NCI-H526 (cell line): ENCODE measurements at regions not wholly inside any gene's neighbourhood (a gene's known extent, or its start where the extent isn't known, plus 50 kb on each side); places are given as distances from the start of the nearest gene placed in this dataset.

Experiments
- DNase-seq, 2 experiments: peaks; one replicate each; lab custom pipeline; 2025; lab: John Stamatoyannopoulos, UW

DNA sequence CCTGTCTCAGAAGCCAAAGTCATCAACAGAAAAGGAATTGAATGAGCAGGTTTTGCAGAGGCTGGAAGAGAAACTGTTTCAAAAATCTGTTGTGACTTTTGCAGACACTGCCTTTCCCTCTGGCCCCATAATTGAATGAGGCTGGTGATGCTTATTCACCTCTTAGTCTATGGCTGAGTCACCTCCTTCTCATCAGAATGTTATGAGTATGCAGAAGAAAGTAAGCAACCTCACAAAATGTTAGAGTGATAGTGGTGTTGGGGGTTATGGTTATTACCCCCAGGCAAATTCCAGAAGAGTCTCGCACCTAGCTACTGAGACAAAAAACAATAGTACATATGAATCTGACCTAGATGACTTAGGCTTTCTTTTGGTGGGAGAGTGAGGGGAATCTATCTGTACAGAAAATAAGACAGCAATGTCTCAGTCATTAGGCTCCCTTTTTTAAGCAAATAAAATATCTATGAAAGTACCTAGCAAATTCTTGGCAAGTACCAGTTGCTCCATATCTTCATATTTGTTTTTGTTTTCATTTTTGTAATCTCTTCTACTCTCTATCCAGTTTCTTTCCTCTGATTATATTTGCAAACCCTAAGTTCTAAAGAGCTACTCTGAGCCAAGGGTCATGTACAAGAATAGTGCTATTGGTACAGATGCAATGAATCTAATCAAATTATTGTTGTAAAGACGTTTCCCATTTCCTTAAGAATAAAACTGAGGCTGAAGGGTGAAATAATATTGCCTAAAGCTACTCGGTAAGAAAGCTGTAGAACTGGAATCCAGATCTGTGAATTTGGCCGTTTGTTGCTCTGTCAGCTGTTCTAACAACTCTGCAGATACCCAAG is 498.1 kb upstream of the TNC start:
- no peak for DNase-seq

DNA sequence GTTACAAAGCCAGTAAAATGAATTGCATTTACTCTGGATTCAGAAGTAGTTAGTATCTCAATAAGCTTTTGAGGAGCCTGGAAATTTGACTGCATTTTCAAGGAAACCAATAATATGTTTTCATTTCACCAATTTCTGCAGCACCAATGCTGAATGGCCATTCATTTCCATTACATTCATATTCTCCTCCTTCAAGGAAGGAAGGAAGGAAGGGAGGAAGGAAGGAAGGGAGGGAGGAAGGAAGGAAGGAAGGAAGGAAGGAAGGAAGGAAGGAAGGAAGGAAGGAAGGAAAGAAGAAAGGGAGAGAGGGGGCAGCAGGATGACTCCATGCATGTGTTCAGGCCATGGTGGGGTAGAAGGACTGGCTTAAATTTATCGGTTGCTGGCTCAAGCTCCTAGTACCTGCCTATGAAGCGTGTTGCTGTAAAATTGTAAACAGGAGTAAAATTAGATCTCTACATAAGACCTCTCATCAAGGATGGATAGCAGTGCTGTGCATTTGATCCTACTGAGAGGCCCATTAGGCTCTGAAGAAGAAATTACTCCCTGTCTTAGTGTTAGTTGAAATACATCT is 498.8 kb upstream of the TNC start:
- no peak for DNase-seq

DNA sequence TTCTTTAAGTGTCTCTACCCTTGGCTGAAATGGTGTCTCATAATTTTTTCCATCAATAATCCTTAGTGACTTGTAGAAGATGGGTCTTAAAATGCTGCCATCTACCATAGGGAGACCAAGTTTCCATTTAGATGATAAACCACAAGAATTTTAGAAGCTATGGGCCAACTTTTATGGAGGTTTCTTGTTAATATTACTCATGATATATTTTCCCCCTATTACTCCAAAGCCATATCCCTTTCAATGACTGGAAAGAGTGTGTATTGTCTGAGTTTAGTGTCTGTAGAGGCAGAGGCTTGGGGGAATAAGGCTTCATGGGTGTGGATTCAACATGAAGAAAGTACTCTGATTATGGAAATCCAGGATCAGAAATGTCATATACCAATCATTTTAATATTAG is 507.3 kb upstream of the TNC start:
- no peak for DNase-seq

DNA sequence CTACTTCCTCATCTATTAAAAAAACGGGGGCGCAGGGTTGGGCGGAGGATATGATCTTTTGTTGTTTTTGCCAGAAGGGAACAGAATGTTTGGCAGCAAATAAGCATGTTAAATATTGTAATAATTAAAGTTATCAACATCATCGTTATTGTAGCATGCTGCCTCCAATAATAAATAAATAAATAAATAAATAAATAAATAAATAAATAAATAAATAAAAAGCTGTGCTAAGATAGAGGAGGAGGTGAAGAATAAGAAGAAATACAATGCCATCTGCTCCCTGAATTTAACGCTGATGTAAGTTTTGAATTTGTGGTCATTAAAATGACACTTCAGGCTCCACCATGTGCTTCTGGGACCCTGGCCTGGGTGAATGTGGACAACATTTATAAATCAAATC is 508.0 kb upstream of the TNC start:
- no peak for DNase-seq

DNA sequence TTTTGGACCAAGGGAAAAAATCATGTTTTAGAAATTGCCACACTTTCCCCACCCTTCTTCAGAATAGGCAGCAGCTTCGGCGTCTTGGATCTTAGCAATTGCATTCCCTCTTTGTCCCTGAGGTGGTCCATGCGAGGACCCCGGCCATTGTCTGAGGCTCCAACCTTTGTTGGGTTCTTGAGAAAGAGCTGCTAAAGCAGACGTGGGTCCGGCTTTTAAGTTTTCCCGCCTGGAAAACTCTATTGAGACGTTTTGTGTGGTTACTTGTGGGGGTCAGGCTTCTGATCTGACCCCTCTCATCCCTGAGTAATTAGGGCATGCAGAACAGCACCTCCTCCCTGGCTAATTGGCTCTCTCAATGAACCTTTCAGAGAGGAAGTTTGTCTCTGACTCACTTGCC is 509.6 kb upstream of the TNC start:
- DNase-seq: no peak

DNA sequence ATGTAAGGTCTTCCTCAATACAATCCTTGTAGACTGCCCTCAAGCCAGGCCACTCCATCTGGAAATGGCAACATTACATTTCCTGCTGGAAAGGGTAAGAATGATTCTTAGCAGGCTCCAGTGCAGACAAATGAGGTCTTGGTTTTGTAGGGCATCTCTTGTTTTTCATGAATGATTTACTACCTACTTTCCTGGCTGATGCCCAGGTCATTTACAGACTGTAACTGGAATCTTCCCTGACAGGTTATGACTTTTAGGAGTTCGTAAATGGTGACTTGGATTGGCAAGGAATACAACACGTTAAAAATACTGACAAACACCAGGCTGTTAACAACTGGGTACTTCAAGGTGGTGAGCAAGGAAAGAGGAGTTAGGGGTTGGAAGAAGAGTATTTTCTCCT is 510.5 kb upstream of the TNC start:
- DNase-seq: no peak

DNA sequence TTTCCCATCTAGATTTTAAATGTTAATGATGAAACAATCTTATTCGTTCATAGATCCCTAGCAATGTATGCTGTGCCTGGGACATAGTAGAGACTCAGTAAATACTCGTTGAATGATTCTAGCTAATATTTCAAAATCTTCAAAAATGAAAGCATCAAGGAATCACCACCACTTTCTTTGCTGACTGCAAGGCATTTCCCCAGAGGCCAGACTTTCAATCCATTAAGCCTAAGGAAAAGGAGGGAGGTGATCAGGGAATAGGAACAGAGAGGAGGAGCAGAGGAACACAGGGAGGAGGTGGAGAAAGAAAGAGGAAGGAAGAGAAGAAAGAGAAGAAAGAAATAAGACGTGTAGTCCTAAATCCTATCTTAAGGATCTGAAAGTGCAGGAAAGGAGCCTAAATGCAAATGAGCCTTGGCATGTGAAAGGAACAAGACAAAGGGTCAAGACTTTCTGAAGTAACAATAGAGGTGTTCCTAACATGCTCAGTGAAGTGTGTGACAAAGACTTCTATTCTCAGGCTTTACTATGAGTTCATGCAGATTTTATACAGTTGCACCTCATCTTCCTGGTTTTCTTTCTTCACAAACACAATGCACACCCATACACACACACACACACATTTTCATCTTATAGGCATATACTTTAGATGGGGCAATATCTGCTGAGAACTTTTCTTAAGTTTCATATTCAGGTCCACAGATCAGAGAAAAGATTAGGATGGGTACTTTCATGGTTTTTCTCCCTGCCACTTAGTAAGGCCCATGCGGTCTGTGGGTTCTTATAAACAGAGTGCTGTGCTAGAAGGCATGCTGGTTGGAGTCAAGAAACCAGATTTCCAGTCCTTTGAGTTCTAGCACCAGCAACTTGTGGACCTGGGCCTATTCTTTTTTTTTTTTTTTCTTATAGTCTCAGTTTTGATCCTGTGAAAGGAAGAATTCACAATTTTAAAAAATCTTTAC is 512.2 kb upstream of the TNC start:
- DNase-seq: no peak

DNA sequence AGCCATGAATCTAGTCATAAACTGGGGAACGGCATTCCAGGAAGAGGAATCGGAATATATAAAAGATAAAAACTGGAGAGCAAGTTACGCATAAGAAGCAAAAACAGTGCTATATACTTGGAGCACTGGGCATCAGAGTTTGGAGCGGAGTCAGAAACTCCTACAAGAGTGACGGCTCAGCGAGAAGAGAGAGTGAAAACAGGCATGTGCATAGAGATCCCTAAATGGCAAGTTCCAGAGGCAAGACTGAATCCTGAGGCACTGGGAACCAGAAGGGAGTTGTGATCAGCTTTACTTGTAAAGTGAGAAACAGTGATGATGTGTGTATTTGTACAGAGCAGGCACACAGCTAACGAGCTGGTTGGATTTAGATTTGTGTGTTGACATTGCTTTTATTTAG is 514.4 kb upstream of the TNC start:
- DNase-seq: no peak

DNA sequence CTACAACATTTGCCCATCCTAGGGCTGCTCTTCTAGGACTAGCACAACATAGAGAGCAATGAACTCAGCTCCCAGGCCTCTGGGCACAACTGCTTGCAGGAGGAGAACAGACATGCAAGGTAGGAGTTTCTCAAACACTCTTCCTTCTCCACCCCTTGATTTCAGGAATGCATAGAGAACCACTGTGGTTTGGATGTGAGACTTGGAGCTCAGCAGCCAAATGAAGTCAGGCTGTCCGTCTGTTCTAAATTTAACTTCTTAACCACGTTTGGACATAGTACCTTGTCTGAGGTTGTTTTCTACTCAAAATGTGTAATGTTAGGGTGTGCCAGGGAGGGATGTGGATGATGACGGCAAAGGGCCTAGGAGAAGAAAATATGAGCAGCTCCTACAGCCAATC is 515.1 kb upstream of the TNC start:
- no peak for DNase-seq

DNA sequence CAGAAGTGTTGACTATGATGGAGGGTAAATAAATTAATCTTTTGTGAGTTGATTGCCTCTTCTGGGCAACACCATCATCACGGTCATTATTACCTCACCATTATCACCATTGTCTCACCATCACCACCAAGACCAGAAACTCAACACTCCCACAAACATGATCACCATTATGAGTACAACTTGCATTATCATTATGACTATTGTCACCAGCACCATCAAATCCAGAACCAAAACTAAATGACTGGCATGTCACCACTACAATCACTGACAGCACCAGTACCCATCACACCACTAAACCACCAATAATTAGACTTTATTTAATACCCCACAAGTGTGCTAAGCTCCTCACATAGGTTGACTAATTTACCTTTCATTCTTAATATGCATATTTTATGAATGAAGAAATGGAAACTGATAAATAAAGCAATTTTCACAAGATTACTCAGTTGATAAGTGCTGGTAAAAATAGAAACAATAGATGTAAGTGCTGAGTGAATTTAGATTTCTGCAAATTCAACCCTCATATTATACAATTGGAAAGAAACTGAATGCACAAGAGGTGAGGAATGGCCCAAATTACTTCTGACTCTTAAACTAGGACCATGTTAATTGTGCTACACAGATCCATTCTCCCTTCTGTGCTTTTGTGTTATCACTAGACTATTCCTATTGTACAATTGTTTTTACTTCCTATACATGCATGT is 517.8 kb upstream of the PAPPA start:
- no peak for DNase-seq

DNA sequence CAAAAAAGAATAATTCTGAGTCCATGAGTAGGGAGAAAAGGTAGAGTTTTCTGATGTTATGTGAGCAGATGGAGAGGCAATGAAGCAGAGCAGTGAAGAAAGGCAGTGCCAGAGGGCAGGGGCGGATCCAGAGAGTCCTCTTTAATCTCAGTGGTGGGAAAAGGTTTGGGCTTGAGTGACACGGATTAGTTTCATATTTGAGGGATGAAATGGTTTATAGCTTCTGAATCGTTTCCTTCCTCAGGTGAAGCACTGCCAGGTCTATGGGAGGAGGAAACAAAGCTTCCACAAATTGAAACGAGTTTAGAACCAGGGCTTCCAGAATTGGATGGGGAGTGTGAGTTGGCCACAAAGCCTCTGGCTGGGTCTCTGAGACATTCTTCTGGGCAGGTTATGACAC is 517.0 kb upstream of the PAPPA start:
- DNase-seq: no peak

DNA sequence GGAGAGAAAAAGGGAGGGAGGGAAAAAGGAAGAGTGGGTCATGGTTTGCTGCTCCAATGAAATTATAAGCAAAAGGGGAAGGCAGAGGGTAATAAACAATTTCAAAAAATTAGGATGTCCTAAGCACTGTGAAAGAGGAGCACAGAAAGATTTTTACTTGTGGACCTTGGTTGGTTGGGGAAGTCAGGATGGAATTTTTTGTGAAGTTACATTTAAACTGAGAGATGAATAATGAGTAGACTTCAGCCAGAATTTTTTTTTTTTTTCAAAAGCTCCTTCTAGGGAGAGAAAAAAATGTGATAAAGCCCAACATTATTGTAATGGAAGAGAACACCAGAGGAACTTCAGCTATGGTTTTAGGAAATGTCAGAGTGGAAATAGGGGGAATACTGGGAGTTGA is 515.9 kb upstream of the PAPPA start:
- DNase-seq: no peak

DNA sequence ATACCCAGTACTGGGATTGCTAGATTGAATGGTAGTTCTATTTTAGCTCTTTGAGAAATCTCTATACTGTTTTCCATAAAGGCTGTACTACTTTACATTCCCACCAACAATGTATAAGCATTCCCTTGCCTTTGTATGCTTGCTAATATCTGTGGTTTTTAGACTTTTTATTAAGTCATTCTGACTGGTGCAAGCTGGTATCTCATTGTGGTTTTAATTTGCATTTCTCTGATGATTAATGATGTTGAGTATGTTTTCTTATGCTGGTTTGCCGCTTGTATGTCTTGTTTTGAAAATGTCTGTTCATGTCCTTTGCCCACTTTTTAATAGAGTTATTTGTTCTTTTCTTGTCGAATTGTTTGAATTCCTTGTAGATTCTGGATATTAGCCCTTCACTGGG is 512.7 kb upstream of the PAPPA start:
- peak; percentile 1 to 4 for DNase-seq

DNA sequence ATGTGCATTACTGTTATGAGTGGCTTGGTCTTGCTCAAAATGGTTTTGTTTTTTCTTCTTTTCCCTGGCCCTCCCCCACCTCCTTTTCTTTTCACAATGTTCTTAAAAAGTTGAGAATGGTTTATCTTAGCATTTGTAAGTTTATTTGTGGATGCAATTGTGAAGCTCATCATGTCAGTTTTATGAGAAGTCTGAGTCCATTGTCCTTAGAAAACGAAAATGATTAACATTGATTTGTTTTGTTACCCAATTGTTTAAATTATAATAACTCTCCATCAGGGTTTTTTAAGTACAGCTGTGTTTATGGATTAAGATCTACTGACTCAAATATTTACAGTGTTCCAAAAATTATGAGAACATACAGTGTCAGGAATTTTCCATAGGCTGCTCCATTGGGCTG is 511.3 kb upstream of the PAPPA start:
- DNase-seq: no peak

DNA sequence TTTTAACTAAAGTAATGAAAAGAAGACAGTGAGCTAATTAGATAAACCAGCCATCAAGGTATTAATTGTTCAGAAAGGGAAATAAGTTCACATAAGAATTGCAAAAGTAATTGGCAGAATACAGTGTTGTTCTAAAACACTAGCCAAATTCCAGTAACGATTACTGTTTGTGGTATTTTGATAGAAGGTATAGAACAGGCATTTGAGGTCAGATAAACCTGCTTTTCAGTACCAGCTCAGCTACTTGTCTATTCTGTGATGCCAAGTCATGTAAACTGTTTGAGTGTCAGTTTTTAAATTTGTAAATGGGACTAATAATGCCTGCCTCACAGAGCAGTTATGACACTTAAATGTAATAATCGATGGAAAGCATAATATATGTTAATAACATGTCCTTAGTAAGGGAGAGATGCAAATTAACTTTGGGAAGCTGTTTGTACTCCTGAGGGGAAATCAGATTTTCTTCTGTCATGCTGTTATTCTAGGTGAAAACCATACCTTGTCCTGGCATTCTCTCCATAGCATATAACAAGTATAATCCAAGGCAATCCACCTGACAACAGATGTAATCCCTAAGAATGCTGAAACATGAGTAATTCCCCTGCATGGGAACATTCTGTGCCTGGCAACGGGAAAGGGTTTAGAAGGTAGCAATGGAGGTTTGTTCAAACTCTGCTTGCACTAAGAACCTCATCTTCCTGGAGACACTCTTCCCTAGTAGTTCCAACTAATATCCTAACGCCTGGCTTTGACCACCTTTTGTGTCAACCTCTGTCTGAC is 509.5 kb upstream of the PAPPA start:
- no peak for DNase-seq

DNA sequence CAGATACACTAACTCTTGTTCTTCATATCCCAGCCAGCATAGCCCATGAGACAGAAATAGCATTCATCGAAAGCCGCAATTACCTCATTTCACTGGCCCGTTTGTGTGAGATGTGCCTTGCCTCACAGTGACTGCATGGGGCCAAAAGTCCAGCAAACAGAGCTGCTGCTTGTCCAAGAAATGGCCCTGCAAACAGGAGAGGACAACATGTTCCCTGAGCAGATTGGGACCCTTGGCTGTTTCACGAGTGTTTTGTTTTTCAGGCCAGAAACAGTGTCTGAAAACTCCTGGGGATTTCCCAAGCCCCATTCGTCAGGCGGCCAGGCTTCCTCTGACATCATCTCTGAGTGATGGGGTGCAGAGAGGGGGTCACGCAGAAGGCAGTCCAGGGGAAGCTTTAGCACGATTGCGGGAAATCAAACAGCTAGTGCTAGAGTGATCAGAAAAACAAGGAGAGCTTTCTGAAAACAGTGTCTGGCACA is 503.6 kb upstream of the PAPPA start:
- no peak for DNase-seq

DNA sequence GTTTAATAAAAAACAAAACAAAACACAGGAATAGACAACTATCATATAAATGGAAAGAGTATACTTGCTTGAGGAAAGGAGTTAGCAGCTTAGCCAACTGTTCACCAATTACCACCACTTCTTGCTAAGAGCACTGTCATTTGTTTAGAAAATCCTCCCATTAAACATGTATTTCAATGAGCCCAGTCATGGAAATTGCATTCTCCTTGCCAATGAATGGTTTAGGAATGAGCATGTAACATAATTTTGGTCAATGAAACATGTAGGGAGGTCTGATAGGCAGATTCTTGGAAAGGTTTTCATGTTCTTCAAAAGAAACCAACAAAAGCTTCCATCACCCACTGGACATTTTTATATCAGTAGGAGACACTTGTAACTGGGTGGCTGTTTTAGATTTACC is 502.8 kb upstream of the PAPPA start:
- DNase-seq: no peak

DNA sequence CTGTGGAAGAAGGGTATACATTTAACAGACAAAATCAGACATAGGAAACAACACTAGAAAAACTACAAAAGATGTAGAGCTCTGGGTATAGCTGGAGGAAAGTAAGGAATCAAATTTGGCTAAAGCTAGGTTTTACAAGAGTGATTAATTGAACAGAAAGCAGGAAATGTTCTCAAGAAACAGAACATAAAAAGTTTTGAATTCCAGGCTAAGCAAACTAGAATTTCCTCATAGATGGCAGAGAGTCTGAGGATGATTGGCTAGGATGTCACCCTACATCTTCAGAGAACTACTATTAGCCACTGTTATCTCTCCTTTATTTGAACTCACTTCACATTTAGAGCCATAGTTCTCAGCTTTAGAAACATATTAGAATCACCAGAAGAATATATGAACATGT is 502.1 kb upstream of the PAPPA start:
- no peak for DNase-seq

DNA sequence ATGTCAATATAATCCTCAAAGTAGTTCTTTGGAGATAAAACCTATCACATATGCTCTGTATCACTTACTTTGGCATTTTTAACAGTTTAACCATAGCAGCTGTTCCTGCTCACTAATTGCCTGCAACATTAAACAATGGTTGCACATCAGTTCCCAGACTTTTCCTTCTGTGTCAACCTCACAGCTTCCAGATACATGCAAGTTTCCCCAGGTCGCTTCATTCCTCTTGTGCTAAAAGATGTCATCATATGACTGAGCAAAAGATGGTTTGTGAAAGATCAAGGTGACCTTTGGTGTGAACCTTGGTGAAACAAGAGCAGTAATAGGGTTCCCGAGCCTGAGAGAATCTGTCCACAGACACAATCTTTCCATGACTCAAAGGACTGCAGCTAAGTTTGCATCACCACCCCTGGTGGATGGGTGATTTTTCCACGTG is 500.4 kb upstream of the PAPPA start:
- no peak for DNase-seq

DNA sequence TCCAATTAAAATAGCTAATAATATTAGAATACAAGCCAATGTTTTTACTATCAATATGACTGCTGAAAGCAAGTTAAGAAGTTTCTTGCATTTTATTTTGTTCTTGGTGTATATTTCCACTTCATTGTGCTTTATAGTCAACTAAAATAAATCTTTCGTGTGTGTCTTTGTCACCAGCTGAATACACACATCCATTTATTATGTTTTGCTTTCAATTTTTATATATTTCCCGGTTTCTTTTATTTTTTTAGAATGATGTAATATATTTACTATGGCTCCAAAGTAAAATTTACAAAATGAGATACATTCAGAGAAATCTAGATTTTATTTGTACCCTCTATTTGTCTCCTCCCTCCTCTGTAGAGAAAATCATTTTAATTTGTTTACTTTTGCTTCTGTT is 495.9 kb upstream of the PAPPA start:
- no peak for DNase-seq

DNA sequence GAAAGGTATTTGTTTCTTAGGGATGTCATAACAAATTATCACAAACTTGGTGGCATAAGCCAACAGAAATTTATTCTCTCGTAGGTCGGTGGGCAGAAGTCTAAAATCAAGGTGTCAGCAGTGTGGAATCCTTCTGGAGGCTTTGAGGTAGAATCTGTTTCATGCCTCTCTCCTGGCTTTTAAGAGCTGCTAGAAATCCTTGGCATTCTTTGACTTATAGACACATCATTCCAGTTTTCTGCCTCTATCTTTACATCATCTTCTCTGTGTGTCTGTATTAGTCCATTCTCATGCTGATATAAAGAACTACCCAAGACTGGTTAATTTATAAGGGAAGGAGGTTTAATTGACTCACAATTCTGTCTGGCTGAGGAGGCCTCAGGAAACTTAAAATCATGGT is 488.1 kb upstream of the PAPPA start:
- no peak for DNase-seq
